ENCODE measurements at regions not wholly inside any gene's neighbourhood (a gene's known extent, or its start where the extent isn't known, plus 50 kb on each side); places are given as distances from the start of the nearest gene placed in this dataset.

DNA sequence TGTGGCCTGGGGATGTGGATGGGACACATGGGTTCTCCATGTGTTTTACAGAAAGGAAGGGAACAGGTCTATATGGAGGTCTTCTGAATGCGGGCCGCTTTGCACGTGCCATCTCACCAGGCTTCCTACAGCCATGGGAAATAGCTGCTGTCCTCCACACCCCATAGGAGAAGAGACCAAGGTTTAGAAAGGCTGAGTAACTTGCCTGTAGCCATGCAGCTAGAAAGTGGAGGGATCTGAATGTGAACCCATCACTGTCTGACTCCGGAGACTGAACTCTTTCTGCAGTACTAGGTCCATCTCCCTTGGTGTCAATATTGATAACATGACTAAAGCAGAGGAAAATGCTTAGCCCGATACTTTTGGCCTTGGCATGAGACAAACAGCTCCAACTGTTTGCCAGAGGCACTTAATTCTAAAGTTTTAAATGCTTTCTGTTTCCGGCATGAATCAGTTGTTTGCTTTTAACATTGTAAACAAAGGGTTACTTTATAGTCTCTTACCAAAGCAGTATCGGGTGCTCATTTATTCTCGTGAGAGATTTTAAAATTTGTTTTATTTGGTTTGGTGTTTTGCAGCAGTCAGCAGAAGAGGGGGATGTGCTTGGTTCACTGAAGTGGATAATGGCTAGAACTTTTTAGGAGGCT is 64.8 kb upstream of the LOXL4 start:
- DNase-seq: no peak

DNA sequence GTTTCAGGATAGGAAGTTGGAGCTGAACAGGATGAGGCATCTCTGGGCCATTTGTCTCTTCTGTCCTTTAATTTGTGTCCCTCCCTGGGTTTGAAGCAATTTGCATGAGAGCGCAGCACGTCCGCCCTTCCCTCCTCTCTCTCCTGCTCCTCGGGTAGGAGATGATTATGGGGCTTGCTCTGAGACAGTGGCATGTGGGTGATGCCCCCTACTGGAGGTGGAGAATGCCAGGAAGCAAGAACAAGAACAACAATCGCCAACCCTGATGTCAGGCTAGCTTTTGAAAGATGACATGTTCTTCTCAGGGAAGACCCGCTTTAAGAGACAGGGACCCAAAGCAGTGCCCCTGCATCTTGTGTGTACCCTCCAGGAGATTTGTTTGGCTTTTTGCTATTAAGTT is 63.9 kb upstream of the LOXL4 start:
- DNase-seq: peak; percentile 27 to 29

DNA sequence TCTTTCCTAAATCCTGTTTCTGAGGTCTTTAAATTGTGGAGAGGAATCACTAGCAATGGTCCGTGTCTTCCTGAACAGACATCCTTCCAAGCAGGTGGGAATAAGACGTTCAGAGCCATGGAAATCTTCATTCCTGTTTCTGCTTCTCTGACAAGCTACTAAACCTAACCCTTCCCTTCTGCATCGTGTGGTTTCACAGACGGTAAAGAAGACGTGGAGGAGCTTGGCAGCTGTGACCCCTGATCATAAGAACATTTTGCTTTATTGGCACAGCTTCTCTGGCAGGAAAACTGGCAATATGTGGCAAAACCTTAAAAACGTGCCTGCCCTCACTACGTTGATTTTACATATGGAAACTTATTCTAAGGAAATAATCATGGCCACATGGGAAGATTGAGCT is 63.0 kb upstream of the LOXL4 start:
- DNase-seq: no peak

DNA sequence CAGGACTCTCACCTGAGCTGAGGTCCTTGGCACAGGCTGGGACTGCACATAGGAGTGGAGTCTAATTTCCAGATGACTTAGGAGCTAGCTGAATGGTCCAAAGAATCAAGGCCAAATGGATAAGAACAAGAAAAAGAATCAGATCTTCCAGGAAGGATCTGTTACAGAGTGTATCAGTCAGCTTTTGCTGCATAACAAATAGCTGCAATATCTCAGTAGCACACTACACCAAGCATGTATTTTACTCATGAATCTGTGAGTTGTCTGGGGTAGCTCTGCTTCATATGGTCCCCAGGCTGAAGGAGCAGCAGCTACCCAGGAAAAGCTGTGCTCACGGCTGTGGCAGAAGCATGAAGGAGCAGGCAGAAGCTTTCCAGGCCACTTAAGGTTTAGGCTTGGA is 60.6 kb upstream of the LOXL4 start:
- no peak for DNase-seq

DNA sequence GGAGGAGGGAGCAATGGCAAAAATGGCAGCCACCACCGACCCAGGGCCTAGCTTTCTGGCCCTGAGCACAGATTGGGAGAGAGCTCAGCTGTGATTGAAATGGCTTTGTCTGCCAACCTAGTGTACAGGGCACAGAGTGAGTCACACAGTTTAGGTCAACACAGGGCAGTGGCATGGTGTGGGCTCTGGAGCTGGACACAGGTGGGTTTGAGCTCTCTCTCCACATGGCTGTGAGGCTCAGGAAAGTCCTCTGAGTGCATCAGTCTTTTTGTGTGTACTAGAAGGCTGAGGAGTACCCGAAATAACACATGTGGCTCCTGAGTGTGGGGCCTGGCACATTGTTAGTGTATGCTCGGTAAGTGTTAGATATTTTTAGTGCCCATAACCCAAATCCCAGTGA is 60.2 kb upstream of the LOXL4 start:
- no peak for DNase-seq

DNA sequence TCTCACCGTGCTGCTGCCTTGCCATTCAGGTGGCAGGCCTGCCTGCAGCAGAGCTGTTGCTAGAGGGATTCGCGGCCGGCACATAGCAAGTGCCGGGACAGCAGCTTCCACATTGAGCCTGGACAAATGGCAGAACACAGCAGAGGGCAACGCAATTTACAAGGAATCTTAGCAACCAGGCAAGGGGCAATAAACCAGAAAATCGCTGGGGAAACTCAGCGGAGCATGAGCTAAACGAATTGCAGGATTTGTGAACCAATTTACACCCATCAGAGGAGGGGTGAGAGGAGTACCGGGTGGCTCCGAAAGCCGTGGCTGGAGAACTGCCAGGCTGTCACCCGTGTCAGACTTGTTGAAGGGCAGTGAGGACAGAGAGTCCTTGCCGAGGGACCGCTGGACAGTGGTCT is 58.6 kb upstream of the LOXL4 start:
- DNase-seq: no peak

DNA sequence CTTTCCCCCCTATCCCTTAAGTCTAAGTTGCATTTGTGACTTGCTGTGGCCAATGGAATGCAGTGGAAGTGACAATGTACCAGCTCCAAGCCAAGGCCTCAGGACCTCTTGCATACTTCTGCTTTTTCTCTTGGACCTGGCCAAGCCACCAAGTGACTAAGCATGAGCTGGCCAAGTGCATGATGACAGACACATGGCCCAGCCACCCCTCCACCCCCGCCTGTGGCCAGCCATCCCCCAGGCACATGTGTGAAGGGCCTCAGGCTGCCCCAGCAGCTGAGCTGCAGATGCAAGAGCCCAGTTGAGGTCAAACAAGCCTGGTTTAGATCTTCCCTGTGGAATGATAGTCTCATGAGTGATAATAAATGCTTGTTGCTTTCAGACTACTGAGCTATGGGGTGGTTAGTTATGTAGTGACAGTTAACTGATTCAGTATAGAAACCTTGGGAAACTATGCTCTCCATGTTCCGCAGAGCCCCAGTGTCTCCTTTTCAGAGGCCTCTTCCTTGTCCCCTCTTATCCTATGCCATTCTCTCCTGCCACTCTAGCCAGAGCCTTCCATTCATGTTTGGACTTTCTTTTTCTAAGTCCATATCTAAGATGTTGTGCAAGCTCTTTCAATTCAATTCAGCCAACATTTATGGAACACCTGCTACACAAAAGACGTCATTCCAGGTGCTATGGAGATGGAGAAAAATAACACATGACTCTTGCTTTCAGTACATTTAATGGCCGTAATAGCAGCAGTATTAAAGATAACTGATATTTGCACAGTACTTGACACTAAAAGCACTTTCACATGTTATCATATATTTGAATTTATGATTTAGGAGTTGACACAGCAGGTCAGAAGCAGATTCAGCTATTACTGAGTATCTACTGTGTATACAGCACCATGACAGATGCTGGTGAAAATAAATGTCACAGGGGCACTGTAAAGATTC is 55.5 kb upstream of the LOXL4 start:
- DNase-seq: peak in 1 of 2 donors; percentile 72

DNA sequence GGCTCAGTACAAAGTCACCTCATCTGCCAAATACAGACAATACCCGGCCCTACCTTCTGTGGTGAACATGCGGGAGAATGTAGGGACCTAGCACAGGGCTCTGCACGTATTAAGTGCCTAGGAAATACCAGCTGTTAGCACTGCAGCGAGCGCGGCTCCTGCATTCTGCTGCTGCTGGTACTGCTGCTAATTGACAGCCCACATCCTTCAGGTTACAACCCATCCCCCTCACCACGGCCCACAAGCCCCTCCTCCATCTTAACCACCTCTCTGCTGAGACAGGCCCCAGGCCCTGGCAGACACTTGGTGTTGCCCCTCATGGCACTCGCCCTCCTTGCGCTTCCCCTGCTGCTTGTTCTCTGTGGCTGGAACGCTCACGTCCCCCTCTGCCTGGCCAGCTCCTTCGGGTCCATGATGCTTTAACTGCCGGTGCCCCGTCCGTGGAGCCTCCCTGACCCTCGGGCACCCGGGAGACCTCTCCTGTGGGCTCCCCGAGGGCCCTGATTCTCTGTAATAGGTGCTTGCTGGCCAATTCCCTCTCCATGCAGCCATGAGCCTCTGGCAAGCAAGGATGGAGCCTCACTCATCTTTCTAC is 53.3 kb upstream of the LOXL4 start:
- DNase-seq: no peak

DNA sequence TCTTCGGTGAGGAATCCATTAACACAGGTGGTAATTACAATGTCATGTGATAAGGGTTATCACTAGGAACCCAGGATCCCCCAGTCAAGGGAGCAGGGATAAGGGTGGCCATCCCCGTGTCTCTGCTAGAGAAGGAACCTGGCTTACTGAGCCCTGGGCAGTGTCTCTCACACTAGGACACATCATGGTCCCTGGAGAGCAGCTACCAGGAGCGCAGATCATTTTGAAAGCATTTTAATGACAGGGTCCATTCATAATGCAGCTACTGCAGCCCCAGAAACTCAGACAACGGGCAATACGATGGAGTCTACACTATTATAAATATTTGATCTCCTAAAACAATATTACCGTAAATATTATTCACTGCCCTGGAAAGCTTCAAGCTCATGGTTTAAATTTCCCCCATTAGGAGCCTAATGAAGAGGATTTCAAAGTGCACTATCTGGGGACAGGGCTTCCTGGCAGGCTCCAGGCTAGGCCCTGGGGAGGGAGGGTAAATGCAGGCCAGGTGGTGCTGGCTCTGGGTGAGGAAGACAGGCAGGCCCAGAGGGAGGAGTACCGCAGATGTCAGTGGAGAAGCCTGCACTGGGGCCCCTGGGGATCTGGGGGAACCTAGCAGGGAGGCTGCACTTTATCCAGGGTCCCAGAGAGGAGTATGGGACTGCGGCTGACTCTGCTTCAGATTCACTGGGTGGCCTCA is 52.6 kb upstream of the LOXL4 start:
- no peak for DNase-seq

DNA sequence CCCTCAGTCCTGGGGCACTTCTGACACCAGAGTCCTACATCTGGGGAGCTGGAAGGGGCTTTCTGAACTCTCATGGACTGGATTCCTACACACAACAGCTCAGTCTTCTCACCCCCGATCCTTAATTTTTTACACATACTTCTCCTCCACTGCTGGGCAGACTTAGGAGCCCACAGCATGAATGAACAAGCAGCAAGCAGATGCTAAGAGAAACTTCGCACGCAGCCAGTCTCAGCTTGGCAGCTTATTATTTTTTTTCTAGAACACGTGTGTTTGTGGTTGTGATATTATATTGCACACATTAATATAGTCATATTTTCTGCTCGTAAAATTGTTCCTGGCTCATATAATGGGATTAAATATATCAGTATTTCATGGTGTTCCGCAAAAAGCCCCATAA is 50.9 kb upstream of the LOXL4 start:
- no peak for DNase-seq
